ENCODE measurements at regions not wholly inside any gene's neighbourhood (a gene's known extent, or its start where the extent isn't known, plus 50 kb on each side); places are given as distances from the start of the nearest gene placed in this dataset.
A peak's percentile ranks its signal among the peaks of the same experiment; 100 is the strongest.
"Not testable (repeated sequence)": the region's sequence is repeated elsewhere in the genome, so short reads cannot be mapped to it uniquely, and the experiment has no call there.

- intact Hi-C loops (cut with DNase I) = no loop called here
- DNase-seq = no peak
Measured at GRCh38 chr1:117753232-117753631, 147.4 kb downstream of the TENT5C start.

GRCh38 chr1:117753652-117754051 lies 147.8 kb downstream of the TENT5C start:
- intact Hi-C loops (cut with DNase I) = no loop called here
- DNase-seq = no peak

DNA sequence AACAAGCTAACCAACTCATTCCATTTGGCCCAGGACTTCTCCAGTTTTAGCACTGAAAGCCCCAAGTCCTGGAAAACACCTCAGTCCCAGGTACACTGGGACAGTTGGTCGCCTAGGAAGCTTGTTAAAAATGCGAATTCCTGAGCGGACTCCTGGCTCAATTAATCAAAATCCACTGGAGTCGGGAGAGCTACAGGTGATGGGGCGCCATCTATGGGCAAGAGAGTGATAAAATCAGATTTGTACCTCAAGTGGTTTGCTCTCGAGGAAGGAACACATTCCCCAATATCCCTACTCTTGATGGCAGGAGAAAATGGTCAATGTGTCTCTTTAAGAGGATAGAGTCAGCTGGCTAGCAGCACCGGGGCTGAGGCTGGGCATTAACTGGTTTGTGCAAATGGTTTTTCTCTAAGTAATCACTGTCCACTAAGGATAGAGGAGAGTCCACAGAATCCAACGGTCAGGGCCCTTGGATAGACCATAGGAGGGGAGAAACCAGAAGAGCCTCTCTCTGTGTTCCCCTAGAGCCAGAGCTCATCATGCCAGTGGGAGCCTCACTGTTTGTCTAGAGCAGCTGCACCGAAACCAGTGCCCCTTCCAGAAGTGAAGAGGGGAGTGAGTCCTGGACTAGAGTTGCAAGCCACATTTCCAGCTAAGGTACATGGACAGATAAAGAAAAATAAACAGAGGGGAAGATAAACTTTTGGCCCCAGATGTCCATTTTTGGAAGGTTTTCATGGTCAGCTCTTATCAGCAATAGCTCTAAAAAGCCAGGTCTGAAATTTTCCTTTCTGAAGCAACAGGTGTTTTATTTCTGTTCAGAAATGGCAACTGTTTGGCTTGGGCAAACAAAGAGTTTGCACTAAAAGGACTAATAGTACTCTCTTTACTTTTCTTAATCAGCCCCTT lies 148.5 kb downstream of the TENT5C start:
- DNase-seq = peak in 6 of 10 donors; percentile 24 to 89 (median 54)
- intact Hi-C loops (cut with DNase I) = no loop called here

DNA sequence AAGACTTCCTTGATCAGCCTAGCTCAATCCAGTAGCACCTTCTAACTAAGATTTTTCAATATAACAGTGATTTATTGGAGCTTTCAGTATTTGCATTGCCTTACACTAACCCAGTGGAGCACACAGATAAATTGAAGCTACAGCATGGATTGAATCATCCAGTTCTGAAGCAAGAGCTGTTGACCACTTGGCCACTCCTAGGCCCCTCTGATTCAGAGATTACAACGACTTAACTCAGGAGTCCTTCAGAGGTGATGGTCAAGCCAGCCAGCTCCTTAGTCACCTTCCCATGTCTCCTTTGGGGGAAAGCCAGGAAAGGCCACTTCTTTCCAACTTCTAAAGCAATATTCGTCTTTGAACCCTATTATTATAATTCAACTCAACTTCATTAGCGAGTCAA lies 151.8 kb downstream of the TENT5C start:
- DNase-seq = no peak
- intact Hi-C loops (cut with DNase I) = loop anchor here (2.0 to 5.0 kb wide), 3 partner anchors 140 to 691 kb away; no protein-coding TSS in a partner anchor

DNA sequence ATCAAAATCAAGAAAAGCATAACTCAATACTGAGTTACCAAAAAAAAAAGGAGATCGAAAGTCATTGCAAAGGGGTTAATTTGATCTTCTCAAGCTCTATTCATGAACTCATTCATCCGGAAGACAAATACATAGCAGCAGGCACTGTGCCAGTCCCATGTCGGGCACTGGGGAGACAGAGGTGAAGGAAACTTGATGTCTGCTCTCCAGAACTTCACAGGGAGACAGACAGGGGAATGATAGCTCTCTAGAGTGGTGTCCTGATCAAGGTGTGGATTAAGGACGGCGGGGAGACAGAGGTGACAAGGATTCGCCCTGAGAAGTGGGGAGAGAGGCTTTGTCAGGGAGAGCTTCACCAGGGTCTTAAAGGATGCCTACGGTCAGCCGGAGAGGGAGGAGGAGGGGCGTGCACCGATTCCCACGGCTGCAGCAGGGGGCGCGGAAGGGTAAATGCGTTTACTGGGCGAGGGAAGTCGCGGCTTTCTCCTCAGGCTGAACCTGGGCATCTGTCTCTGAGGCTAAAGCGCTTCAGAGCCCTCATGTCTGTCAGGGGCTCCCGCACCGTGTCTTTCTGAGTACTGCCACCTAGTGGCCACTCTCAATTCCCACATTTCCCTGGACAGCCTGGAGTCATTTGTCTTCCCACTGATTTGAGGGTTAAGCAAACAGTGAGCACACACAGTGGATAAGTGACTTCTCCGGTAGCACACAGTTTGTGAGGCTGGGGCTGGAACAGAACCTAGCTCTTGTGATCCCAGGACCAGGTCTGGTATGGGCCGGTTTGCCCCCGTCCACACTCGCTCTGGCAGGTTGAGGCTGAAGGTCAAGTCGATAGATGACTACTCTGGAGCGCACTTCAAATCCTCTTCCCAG lies 152.8 kb downstream of the TENT5C start:
- intact Hi-C loops (cut with DNase I) = loop anchor here (1.0 to 5.0 kb wide), 3 partner anchors 139 to 246 kb away; no protein-coding TSS in a partner anchor
- peak; percentile 46 to 95 (median 72) for DNase-seq

DNA sequence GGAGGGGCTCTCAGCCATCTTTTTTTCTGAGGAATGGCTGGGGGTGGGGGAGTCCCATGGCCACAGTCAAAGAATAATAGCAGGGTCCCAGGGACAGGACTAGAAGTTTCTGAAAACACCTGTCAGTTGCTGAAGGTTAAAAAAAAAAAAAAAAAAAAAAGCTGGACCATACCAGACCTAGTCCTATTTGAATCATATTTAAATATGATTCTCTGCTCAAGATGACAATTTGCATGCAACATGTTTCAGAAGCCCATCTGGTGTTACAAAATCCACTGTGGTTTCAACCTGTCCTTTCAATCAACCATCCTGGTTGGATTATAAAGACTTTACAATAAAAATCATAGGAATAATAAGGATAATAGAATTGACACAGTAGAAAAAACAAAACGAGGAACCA lies 153.7 kb downstream of the TENT5C start:
- no peak for DNase-seq
- intact Hi-C loops (cut with DNase I) = loop anchor here (1.0 to 5.0 kb wide), 3 partner anchors 138 to 247 kb away; no protein-coding TSS in a partner anchor

DNA sequence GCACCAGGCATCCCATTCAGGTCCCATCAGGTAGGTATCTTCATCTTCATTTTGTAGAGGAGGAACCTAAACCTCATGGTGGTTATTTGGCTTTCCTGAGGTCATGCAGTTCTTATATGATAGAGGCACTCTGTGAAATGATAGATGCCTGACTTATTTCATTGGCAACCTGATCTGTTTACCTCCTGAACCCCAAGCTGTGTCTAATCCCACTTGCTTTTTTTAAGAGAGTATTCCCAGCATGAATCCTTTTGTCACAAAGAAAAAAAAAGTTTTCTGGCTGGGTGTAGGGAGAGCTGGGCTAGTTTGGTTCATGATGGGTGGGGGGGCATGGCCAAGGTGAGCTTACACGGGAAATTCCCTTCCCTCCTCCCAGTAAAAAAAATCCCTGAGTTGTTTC lies 154.2 kb downstream of the TENT5C start:
- intact Hi-C loops (cut with DNase I) = no loop called here
- DNase-seq = no peak

GRCh38 chr1:117760485-117760884 lies 154.6 kb downstream of the TENT5C start:
- DNase-seq = no peak
- intact Hi-C loops (cut with DNase I) = no loop called here

DNA sequence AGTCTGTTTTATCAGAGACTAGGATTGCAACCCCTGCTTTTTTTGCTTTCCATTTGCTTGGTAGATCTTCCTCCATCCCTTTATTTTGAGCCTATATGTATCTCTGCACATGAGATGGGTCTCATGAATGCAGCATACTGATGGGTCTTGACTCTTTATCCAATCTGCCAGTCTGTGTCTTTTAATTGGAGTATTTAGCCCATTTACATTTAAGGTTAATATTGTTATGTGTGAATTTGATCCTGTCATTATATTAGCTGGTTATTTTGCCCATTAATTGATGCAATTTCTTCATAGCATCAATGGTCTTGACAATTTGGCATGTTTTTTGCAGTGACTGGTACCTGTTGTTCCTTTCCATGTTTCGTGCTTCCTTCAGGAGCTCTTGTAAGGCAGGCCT lies 161.7 kb downstream of the GDAP2 start:
- intact Hi-C loops (cut with DNase I) = not testable (repeated sequence)

DNA sequence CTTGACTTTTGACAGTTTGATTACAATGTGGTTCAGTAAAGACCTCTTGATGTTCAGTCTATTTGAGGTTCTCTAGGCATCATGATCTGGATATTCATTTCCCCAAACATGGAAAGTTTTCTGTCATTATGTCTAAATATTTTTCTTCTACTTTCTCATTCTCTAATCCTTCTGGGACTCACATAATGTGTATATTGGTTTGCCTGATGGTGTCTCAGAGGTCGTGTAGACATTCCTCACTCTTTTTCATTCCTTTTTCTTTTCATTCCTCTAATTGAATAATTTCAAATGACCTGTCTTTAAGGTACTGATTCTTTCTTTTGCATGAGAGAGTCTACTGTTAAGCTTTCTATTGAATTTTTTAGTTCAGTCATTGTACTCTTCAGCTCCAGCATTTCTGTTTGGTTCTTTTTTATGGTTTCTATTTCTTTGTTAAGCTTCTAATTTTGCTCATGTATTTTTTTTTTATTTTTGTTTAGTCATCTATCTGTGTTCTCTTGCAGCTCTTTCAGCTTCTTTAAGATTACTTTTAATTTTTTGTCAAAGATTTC lies 158.4 kb downstream of the GDAP2 start:
- DNase-seq = no peak
- intact Hi-C loops (cut with DNase I) = no loop called here

More for the DNA sequence above, 161.7 kb downstream of the GDAP2 start:
- not testable (repeated sequence) for DNase-seq

DNA sequence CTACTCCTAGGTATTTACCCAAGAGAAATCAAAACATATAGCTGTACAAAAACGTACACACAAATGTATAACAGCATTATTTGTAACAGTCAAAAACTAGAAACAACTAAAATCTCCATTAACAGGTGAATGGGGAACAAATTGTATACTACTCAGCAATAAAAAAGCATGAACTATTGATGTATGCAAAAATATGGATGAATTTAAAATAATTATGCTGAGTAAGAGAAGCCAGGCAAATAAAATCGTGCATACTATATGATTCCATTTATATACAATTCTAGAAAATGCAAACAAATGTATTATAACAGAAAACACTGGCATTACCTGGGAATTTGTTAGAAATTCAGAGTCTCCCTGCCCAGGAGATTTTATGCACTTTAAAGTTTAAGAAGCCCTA lies 150.1 kb downstream of the GDAP2 start:
- no peak for DNase-seq
- intact Hi-C loops (cut with DNase I) = no loop called here

DNA sequence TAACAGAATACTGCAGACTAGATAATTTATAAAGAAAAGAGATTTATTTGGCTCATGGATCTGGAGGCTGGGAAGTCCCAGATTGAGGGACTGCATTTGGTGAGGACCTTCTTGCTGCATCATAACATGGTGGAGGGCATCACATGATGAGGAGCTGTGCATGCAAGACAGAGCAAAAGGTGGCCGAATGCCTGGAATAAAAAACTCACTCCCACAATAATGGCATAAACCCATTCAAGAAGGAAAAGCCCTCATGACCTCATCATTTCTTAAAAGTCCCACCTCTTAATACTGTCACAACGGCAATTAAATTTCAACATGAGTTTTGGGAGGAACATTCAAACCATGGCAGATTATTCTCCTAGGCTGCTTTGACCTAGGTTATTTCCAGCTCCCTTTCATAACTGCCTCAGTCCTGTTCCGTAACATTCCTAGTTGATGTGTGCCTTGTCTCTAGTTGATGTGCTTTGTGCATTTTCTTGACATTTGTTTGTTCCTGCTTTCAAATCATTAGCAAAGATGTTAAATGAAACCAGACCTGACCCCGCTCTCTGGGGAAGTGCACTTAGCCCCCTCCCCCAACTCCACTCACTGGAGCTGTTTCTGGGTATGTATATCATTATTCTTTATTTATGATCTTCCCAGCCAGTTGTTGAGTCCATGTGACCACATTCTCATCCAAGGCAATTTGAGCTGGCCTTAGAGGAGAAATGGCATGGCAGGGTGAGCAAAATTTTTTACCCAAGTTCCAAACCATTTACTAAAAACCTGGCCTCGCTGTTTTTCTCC lies 148.5 kb downstream of the GDAP2 start:
- DNase-seq = no peak
- intact Hi-C loops (cut with DNase I) = no loop called here

GRCh38 chr1:117782056-117782455 lies 147.4 kb downstream of the GDAP2 start:
- intact Hi-C loops (cut with DNase I) = no loop called here
- DNase-seq = no peak

DNA sequence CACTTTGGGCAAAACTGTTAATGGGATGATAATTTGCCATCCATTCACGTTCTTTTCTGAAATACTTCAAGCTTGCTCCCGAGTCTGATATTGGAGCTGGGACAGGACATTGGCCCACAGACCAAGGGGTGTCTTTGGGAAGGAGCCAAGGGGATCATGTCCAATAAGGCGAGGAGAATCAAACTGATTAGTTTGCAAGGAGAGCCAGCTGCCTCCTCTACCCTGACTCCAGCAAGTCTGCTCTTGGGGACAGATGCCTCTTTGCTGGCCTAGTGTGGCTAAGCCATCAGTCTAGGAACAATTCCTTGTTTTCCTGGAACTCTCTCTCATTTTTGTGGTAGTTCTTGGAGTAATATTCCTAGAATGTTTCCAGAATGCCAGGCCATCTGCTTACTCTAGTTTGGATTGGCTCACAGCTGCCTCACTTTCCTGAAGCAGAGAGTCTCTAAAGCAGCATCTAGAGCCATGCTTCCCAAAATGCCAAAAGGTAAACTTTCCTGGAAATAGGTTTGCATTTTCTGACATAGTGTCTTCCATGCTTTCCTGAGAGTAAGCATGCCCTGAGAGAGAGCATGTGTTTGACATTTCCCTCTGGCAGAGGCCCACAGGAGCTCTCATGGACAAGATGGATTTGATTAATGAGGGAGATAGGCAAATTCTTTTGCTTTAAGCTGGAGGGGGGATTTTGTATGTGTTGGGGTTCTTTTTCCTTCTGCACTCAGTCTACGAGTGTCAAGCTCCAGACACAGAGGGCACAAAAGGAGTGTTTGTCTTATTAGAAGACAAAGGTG lies 145.6 kb downstream of the GDAP2 start:
- DNase-seq = no peak
- intact Hi-C loops (cut with DNase I) = no loop called here

DNA sequence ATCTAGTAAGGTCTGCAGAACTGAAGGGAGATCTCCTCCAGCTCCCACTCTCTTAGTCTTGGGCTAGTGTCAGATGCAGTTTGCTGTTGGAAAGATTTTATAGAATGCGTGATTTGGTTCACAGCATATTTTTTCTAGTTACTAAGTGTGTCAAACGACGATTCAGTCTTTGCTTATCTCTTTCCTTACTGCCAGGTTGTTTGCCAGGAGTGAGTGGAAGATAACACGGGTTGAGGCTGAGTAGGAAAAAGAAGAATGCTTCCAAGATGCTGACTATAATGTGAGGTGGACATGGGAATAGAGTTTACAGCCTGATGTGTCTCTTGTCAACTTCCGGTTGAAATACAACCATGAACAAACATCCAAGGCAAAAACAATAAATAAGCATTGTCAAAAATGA lies 141.4 kb downstream of the GDAP2 start:
- DNase-seq = no peak
- intact Hi-C loops (cut with DNase I) = no loop called here

DNA sequence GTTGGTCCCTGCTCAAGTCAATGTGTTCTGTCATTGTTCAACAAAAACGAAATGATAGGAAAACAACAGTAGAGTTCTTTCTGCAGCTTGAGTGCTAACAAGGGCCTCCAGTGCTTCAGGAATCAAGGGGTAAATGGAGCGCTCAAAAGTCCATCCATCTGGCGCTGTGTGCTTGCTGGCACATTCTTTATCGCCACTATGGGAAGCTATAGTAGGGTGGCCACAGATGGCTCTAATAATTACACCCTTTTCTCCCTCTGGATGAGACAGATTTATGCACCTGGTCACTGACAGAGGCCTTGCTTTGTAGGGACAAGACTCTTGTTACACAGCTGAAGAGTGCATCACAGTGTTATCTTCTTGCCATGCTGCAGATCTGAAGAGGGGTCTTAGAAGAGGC lies 136.0 kb downstream of the GDAP2 start:
- intact Hi-C loops (cut with DNase I) = no loop called here
- DNase-seq = no peak

DNA sequence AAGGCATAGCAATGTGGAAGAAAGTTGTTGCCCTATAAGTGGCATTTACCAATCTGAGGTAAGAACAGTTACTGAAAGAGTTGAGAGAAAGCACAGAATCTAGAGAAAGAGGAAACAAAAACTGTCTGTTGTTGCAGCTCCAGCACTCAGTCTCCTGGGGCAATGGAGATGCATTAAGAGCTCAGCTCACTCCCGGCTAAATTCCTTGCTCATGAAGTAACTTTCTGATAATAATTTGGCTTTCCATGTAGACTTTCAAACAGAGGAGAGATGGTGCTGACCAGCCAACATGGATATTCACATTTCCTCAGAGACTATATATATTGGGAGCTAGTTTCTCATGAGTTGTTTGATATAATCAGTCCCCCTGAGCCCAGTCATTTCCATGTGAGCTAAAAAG lies 135.3 kb downstream of the GDAP2 start:
- DNase-seq = no peak
- intact Hi-C loops (cut with DNase I) = no loop called here

DNA sequence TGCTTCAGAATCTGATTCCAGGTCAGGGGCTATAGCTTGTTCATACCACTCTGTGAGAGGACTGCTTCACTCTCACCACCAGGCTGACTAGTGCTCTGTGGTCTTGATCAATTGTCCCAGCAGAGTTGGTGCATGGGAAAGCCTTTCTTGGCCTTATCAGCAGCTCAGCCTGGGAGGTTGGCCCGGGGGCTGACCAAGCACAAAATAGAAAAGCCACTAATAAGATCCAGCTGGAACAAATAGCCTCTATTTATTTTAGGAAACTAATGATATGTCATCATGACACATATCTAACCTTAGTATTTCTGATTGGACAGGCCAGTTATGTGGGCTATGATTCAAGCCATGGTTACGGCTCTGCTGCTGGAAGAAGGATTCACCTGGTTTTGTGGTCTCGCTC lies 134.2 kb downstream of the GDAP2 start:
- intact Hi-C loops (cut with DNase I) = no loop called here
- DNase-seq = no peak

GRCh38 chr1:117795792-117796191 lies 133.6 kb downstream of the GDAP2 start:
- intact Hi-C loops (cut with DNase I) = no loop called here
- no peak for DNase-seq

Data from posterior cingulate gyrus (tissue), 11 donors.